ENCODE measurements at regions not wholly inside any gene's neighbourhood (a gene's known extent, or its start where the extent isn't known, plus 50 kb on each side); places are given as distances from the start of the nearest gene placed in this dataset.

- Histone ChIP-seq H3K27ac (no peak overlapping the region), H3K4me1 (no peaks in the 10 kb centered on the region), H3K4me3 (no peak overlapping the region), H3K9me3 (no peaks in the 10 kb centered on the region), H3K36me3 (no peaks in the 10 kb centered on the region), H3K27me3 (no peaks in the 10 kb centered on the region)
- no peak for TF ChIP-seq POLR2AphosphoS5 (IDR thresholded peaks at IDR 0.05)
- no peak for TF ChIP-seq EP300 (IDR thresholded peaks at IDR 0.05)
- no peak for TF ChIP-seq POLR2A (IDR thresholded peaks at IDR 0.05)
- TF ChIP-seq CTCF (IDR thresholded peaks at IDR 0.05) = no peak
- 47 to 62% (median 54%) methylated on average over 3 of the region's 3 CpGs for WGBS, 5 donors
- no peak for DNase-seq
- intact Hi-C loops (cut with DNase I; ENCODE audit: low total_unique reads) = no loop called here
These were observed 325.9 kb downstream of the SATB2 start for GRCh38 chr2:199131876-199132275.

GRCh38 chr2:199131136-199131655 is 326.5 kb downstream of the SATB2 start:
- no peak overlapping the region for H3K4me3 ChIP-seq
- H3K27me3 ChIP-seq = no peaks in the 10 kb centered on the region
- TF ChIP-seq CTCF (IDR thresholded peaks at IDR 0.05) = no peak
- TF ChIP-seq POLR2A (IDR thresholded peaks at IDR 0.05) = no peak
- TF ChIP-seq EP300 (IDR thresholded peaks at IDR 0.05) = no peak
- no peak for TF ChIP-seq POLR2AphosphoS5 (IDR thresholded peaks at IDR 0.05)
- H3K4me1 ChIP-seq = no peaks in the 10 kb centered on the region
- H3K36me3 ChIP-seq = no peaks in the 10 kb centered on the region
- intact Hi-C loops (cut with DNase I; ENCODE audit: low total_unique reads) = no loop called here
- 52 to 63% (median 56%) methylated on average over 5 of the region's 5 CpGs for WGBS, 5 donors
- DNase-seq = no peak
- H3K27ac ChIP-seq = no peak overlapping the region
- no peaks in the 10 kb centered on the region for H3K9me3 ChIP-seq

GRCh38 chr2:199130501-199130900 is 327.2 kb downstream of the SATB2 start:
- no peak for DNase-seq
- Histone ChIP-seq H3K27me3 (no peaks in the 10 kb centered on the region), H3K36me3 (no peaks in the 10 kb centered on the region), H3K4me3 (no peak overlapping the region), H3K4me1 (no peaks in the 10 kb centered on the region), H3K27ac (no peak overlapping the region), H3K9me3 (no peaks in the 10 kb centered on the region)
- intact Hi-C loops (cut with DNase I; ENCODE audit: low total_unique reads) = no loop called here
- no peak for TF ChIP-seq POLR2A (IDR thresholded peaks at IDR 0.05)
- no peak for TF ChIP-seq POLR2AphosphoS5 (IDR thresholded peaks at IDR 0.05)
- TF ChIP-seq CTCF (IDR thresholded peaks at IDR 0.05) = no peak
- no peak for TF ChIP-seq EP300 (IDR thresholded peaks at IDR 0.05)
- WGBS, 5 donors = 25 to 42% (median 35%) methylated on average over 3 of the region's 3 CpGs

- no peak for TF ChIP-seq POLR2AphosphoS5 (IDR thresholded peaks at IDR 0.05)
- H3K27me3 ChIP-seq = no peaks in the 10 kb centered on the region
- no peaks in the 10 kb centered on the region for H3K36me3 ChIP-seq
- intact Hi-C loops (cut with DNase I; ENCODE audit: low total_unique reads) = no loop called here
- H3K27ac ChIP-seq = no peak overlapping the region
- no peaks in the 10 kb centered on the region for H3K4me1 ChIP-seq
- no peak for DNase-seq
- H3K4me3 ChIP-seq = no peak overlapping the region
- 79 to 85% (median 84%) methylated on average over 3 of the region's 3 CpGs for WGBS, 5 donors
- H3K9me3 ChIP-seq = no peaks in the 10 kb centered on the region
These were observed 329.1 kb downstream of the SATB2 start for GRCh38 chr2:199128476-199129229.

- H3K9me3 ChIP-seq = no peaks in the 10 kb centered on the region
- WGBS, 5 donors = 87 to 94% (median 91%) methylated on average over 5 of the region's 5 CpGs
- intact Hi-C loops (cut with DNase I; ENCODE audit: low total_unique reads) = no loop called here
- H3K4me1 ChIP-seq = no peaks in the 10 kb centered on the region
- H3K27me3 ChIP-seq = no peaks in the 10 kb centered on the region
- TF ChIP-seq POLR2AphosphoS5 (IDR thresholded peaks at IDR 0.05) (no peak), POLR2A (IDR thresholded peaks at IDR 0.05) (no peak), CTCF (IDR thresholded peaks at IDR 0.05) (no peak), EP300 (IDR thresholded peaks at IDR 0.05) (no peak)
- no peak overlapping the region for H3K4me3 ChIP-seq
- DNase-seq = no peak
- H3K27ac ChIP-seq = no peak overlapping the region
- H3K36me3 ChIP-seq = no peaks in the 10 kb centered on the region
These were observed 337.9 kb downstream of the SATB2 start for GRCh38 chr2:199119796-199120195.

Data from stomach (tissue), 8 donors.